ENCODE measurements at regions not wholly inside any gene's neighbourhood (a gene's known extent, or its start where the extent isn't known, plus 50 kb on each side); places are given as distances from the start of the nearest gene placed in this dataset.

GRCh38 chr10:94281654-94282053 lies 81.1 kb downstream of the NOC3L start:
- TF ChIP-seq CTCF (IDR thresholded peaks at IDR 0.05; ENCODE audit: insufficient read depth, low read length, poor library complexity, severe bottlenecking): no peak
- TF ChIP-seq EZH2phosphoT487 (conservative IDR thresholded peaks at IDR 0.05; ENCODE audit: low read length): no peak
